Endothelial cell of umbilical vein (primary cell): ENCODE measurements at regions not wholly inside any gene's neighbourhood (a gene's known extent, or its start where the extent isn't known, plus 50 kb on each side); places are given as distances from the start of the nearest gene placed in this dataset.

Experiments
- BruUV-seq: library from RNA; stranded (reverse); fragments of 400-500 nt; replicated peaks from 2 replicates; lab custom pipeline; 2021; lab: Mats Ljungman, UMichigan
- CTCF ChIA-PET: fragments of 300-600, 350-600 bp; sonication (Branson Sonifier 250); formaldehyde crosslinking; loops from one replicate; lab custom pipeline; 2021; ENCODE audit warnings: antibody characterized with exemption, inconsistent platforms; lab: Charles Lee
- POLR2A ChIA-PET: fragments of 300-600, 350-600 bp; sonication (Branson Sonifier 250); formaldehyde crosslinking; loops from one replicate; lab custom pipeline; 2021; ENCODE audit warnings: antibody characterized with exemption, inconsistent platforms; lab: Charles Lee
- DNase-seq: peaks from one replicate; pipeline ENCODE4 v3.0.0-alpha.2; 2011; ENCODE audit warnings: low read depth, low spot score
- FAIRE-seq: peaks from 2 replicates; lab custom pipeline; 2011; peaks lifted over from hg19 to GRCh38; lab: Jason Lieb, UNC
- H2AFZ ChIP-seq: 2 replicates; pipeline ENCODE4 v1.6.0; 2012; ENCODE audit warnings: low read depth, low read length, control low read depth, inconsistent platforms
- H3K27ac ChIP-seq: 2 replicates; pipeline ENCODE4 v1.5.1; 2011; ENCODE audit warnings: low read depth, mild to moderate bottlenecking, control low read depth, low read length, moderate library complexity; ENCODE audit not compliant: insufficient read depth
- H3K27me3 ChIP-seq, 2 experiments: 2 replicates each; pipeline versions ENCODE4 v1.6.0 to v1.6.1; 2011; ENCODE audit warnings: low read length in 2 of 2, mixed read lengths in 1 of 2; ENCODE audit not compliant: control insufficient read depth in 2 of 2, insufficient read depth in 2 of 2
- H3K36me3 ChIP-seq, 2 experiments: 2 replicates in 1 of 2; 3 replicates in 1 of 2; pipeline ENCODE4 v1.5.1; 2011; ENCODE audit warnings: low read length in 2 of 2, mild to moderate bottlenecking in 1 of 2, moderate library complexity in 1 of 2; ENCODE audit not compliant: control insufficient read depth in 2 of 2, insufficient read depth in 2 of 2; ENCODE audit errors: extremely low read depth in 1 of 2
- H3K4me1 ChIP-seq: 3 replicates; pipeline ENCODE4 v1.5.1; 2011; ENCODE audit warnings: mild to moderate bottlenecking, low read length; ENCODE audit not compliant: control insufficient read depth, insufficient read depth; ENCODE audit errors: extremely low read depth
- H3K4me2 ChIP-seq: 2 replicates; pipeline ENCODE4 v1.6.1; 2011; ENCODE audit warnings: low read length, control low read depth, mixed read lengths; ENCODE audit not compliant: insufficient read depth
- H3K4me3 ChIP-seq, 3 experiments: fragments of 200-600 bp in 1 of 3; sonication (generic), shearing (Covaris generic) in 1 of 3; replicated peaks in 1 of 3; 2 replicates each; pipeline ENCODE4 v1.5.1; 2011 to 2016; ENCODE audit warnings: control low read depth in 3 of 3, low read length in 3 of 3, mild to moderate bottlenecking in 2 of 3, inconsistent platforms in 1 of 3, low read depth in 1 of 3, moderate library complexity in 1 of 3; ENCODE audit not compliant: insufficient read depth in 1 of 3
- H3K79me2 ChIP-seq: 2 replicates; pipeline ENCODE4 v1.6.0; 2012; ENCODE audit warnings: low read length, inconsistent platforms; ENCODE audit not compliant: control insufficient read depth, insufficient read depth
- H3K9ac ChIP-seq: replicated peaks from 2 replicates; pipeline ENCODE3; 2011; ENCODE audit warnings: low read length, control low read depth; ENCODE audit not compliant: insufficient read depth; ENCODE audit errors: extremely low read depth
- H3K9me1 ChIP-seq: replicated peaks from 3 replicates; pipeline ENCODE4 v1.6.0; 2011; ENCODE audit warnings: mild to moderate bottlenecking, low read length; ENCODE audit not compliant: control insufficient read depth, insufficient read depth; ENCODE audit errors: extremely low read depth
- H3K9me3 ChIP-seq: replicated peaks from 2 replicates; pipeline ENCODE4 v1.5.1; 2012; ENCODE audit warnings: low read length, inconsistent platforms; ENCODE audit not compliant: control insufficient read depth, insufficient read depth
- H4K20me1 ChIP-seq: replicated peaks from 2 replicates; pipeline ENCODE3; 2011; ENCODE audit warnings: mild to moderate bottlenecking, low read length; ENCODE audit not compliant: control insufficient read depth, insufficient read depth; ENCODE audit errors: extremely low read depth
- CTCF ChIP-seq, 2 donors: IDR thresholded peaks; 1 replicate in 1 of 2; 2 replicates in 1 of 2; pipeline ENCODE4 v1.5.1; 2011; ENCODE audit warnings: low read length in 2 of 2, mild to moderate bottlenecking in 2 of 2, moderate library complexity in 2 of 2, control low read depth in 1 of 2, inconsistent platforms in 1 of 2, low read depth in 1 of 2; ENCODE audit not compliant: insufficient read depth in 1 of 2; ENCODE audit errors: extremely low read depth in 1 of 2
- EZH2 ChIP-seq: IDR thresholded peaks from 2 replicates; pipeline ENCODE4 v1.6.1; 2012; ENCODE audit warnings: borderline replicate concordance, low read depth, mild to moderate bottlenecking, moderate library complexity, low read length, inconsistent platforms; ENCODE audit not compliant: severe bottlenecking
- FOS ChIP-seq: IDR thresholded peaks from 2 replicates; pipeline ENCODE4 v1.6.1; 2011; ENCODE audit warnings: mild to moderate bottlenecking, low read length, moderate library complexity, borderline replicate concordance; ENCODE audit not compliant: insufficient read depth
- GATA2 ChIP-seq: IDR thresholded peaks from 2 replicates; pipeline ENCODE4 v1.7.0; 2011; ENCODE audit warnings: low read depth, mild to moderate bottlenecking, moderate library complexity, mixed read lengths, low read length; ENCODE audit not compliant: insufficient read length, insufficient read depth
- JUN ChIP-seq: IDR thresholded peaks from 2 replicates; pipeline ENCODE4 v1.6.1; 2011; ENCODE audit warnings: borderline replicate concordance, low read depth; ENCODE audit not compliant: insufficient read length, insufficient read depth
- MAX ChIP-seq: IDR thresholded peaks from 2 replicates; pipeline ENCODE4 v1.6.1; 2011; ENCODE audit not compliant: insufficient read depth, insufficient read length
- MYC ChIP-seq: IDR thresholded peaks from one replicate; pipeline ENCODE4 v1.6.1; 2011; ENCODE audit warnings: mild to moderate bottlenecking, low read depth, low read length
- POLR2A ChIP-seq: IDR thresholded peaks from 2 replicates; pipeline ENCODE4 v1.6.1; 2012; ENCODE audit warnings: low read depth, mild to moderate bottlenecking, control low read depth, low read length
- POLR2AphosphoS5 ChIP-seq: IDR thresholded peaks from 2 replicates; pipeline ENCODE4 v1.6.1; 2012; ENCODE audit warnings: low read depth, mild to moderate bottlenecking, control low read depth, low read length, moderate library complexity; ENCODE audit not compliant: insufficient read depth
- dilution Hi-C: fragments of 300-500 bp; cut with MboI; formaldehyde crosslinking; loops from one replicate; pipeline ENCODE4 v1.15.0; 2019; ENCODE audit warnings: low sequenced_read_pairs; ENCODE audit not compliant: extremely low pct_ligation_motif_present
- intact Hi-C: fragments of 100-400 bp; cut with micrococcal nuclease; formaldehyde crosslinking; loops from one replicate; pipeline ENCODE4 v1.10.0; 2022

- Histone ChIP-seq H3K79me2 (no peaks in the 10 kb centered on the region), H3K27ac (no peak overlapping the region), H3K9me3 (no peaks in the 10 kb centered on the region), H3K27me3 (no peaks in the 10 kb centered on the region), H3K9me1 (no peaks in the 10 kb centered on the region), H3K36me3 (no peaks in the 10 kb centered on the region), H2AFZ (no peak overlapping the region), H3K4me2 (no peak overlapping the region), H4K20me1 (no peaks in the 10 kb centered on the region), H3K4me3 (no peak overlapping the region), H3K9ac (no peak overlapping the region), H3K4me1 (no peaks in the 10 kb centered on the region)
- no peak for TF ChIP-seq CTCF (IDR thresholded peaks at IDR 0.05; ENCODE audit: extremely low read depth in 1 of 2, insufficient read depth in 1 of 2, low read depth in 1 of 2, low read length in 2 of 2)
- dilution Hi-C loops: no loop called here
- intact Hi-C loops: no loop called here
- no TSS peak for BruUV-seq
- POLR2A ChIA-PET: no interaction called here
- CTCF ChIA-PET: no interaction called here
- DNase-seq: no peak
- no peak for FAIRE-seq
Observed at GRCh38 chr9:12915366-12915954, 140.6 kb downstream of the LURAP1L start.

- intact Hi-C loops: no loop called here
- POLR2A ChIA-PET: no interaction called here
Observed at GRCh38 chr9:12916042-12916441, 141.2 kb downstream of the LURAP1L start.

More at GRCh38 chr9:12916042-12916441, 141.2 kb downstream of the LURAP1L start:
- no peaks in the 10 kb centered on the region for H3K79me2 ChIP-seq
- no peaks in the 10 kb centered on the region for H3K9me3 ChIP-seq
- TF ChIP-seq GATA2 (no peak), EZH2 (no peak), MYC (no peak), POLR2A (no peak), POLR2AphosphoS5 (no peak), CTCF (IDR thresholded peaks at IDR 0.05; ENCODE audit: extremely low read depth in 1 of 2, insufficient read depth in 1 of 2, low read depth in 1 of 2, low read length in 2 of 2) (no peak), JUN (no peak), FOS (no peak), MAX (no peak)
- no peak overlapping the region for H3K9ac ChIP-seq
- no peak overlapping the region for H3K27ac ChIP-seq
- H3K27me3 ChIP-seq: no peaks in the 10 kb centered on the region
- no TSS peak for BruUV-seq
- H3K4me2 ChIP-seq: no peak overlapping the region
- no peak for FAIRE-seq
- no peak overlapping the region for H2AFZ ChIP-seq
- no peak overlapping the region for H3K4me3 ChIP-seq
- H3K9me1 ChIP-seq: no peaks in the 10 kb centered on the region
- no peak for DNase-seq
- H3K36me3 ChIP-seq: no peaks in the 10 kb centered on the region
- no peaks in the 10 kb centered on the region for H4K20me1 ChIP-seq
- CTCF ChIA-PET: no interaction called here
- dilution Hi-C loops: no loop called here
- no peaks in the 10 kb centered on the region for H3K4me1 ChIP-seq
